AG08396 (cell line): ENCODE measurements at regions not wholly inside any gene's neighbourhood (a gene's known extent, or its start where the extent isn't known, plus 50 kb on each side); places are given as distances from the start of the nearest gene placed in this dataset.
"Not testable (repeated sequence)": the region's sequence is repeated elsewhere in the genome, so short reads cannot be mapped to it uniquely, and the experiment has no call there.

Experiments used
- DNase-seq: peaks from one replicate; pipeline ENCODE4 v3.0.0; 2012; ENCODE audit warnings: low spot score, mixed read lengths

- no peak for DNase-seq
Observed at GRCh38 chrX:81348388-81348787, 146.5 kb downstream of the SH3BGRL start.

GRCh38 chrX:81354954-81355353 is 153.1 kb downstream of the SH3BGRL start:
- no peak for DNase-seq

DNA sequence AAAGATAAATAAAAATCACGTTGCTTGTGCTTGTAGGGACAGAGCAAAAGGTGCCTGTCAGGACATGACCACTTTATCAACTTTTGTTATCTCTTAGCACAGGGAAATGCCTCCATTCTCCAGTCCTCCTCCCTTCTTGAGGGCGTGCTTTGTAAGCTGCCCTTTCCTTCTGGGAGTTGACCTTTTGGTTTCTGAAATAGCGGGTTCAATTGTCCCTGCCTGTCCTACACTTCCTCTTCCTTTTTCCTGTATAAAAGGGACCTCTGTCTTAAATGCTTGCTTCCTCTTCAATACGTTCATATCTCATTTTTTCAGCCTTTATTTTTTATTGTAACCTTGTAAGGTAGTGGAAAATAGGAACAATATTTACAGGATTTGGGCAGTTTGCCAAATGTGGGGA is 153.5 kb downstream of the SH3BGRL start:
- no peak for DNase-seq

DNA sequence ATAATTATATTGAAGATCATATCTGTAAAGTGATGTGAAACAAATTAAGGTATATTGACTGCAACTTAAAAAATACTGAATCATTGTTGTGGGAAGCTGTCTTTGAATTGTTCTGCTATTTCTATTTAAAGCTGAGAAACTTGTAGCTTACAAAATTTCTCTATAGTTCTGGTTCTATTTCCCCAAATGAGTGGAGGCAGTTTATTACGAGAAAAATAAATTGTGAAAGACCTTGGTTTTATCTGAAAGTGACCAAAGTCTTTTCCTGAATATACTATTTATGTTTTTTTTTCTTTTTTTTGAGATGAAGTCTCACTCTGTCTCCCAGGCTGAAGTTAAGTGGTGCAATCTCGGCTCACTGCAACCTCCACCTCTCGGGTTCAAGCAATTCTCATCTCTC is 165.4 kb downstream of the SH3BGRL start:
- no peak for DNase-seq

- DNase-seq: peak; percentile 7
Observed at GRCh38 chrX:81377329-81377728, 175.4 kb downstream of the SH3BGRL start.

DNA sequence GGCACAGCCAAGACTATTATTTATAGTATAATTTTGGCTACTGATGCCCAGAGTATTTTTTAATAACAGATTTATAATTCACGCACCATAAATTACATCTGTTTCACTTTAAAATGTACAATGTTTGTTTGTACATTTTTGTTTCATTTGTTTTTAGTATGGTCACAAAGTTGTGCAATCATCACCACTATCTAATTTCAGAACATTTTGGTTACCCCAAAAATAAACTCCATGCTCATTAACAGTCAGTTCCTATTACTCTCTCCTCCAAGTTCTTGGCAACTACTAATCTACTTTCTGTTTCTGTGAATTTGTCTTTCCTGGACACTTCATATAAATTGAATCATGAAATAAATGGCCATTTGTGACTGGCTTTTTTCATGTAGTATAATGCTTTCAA is 176.7 kb downstream of the SH3BGRL start:
- DNase-seq: no peak

DNA sequence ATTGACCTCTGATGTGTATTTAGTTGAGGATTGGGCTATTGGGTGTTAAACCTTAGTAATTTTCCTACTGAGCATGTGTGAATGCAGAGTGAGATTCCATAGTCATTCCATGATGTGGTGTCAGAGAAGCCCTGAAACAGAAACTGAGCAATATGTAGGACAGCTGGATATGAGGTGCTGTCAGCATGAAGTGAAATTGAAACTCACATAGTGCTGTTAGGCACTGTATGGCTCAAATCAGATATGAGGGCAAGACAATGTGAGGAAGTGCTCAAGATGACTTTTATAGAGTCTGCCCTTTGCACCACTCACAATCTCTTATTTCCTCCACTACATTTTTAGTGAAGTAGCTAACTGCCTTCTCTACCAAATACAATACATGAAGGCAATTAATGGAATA is 188.3 kb downstream of the SH3BGRL start:
- DNase-seq: no peak

GRCh38 chrX:81392396-81392795 is 190.5 kb downstream of the SH3BGRL start:
- no peak for DNase-seq

DNA sequence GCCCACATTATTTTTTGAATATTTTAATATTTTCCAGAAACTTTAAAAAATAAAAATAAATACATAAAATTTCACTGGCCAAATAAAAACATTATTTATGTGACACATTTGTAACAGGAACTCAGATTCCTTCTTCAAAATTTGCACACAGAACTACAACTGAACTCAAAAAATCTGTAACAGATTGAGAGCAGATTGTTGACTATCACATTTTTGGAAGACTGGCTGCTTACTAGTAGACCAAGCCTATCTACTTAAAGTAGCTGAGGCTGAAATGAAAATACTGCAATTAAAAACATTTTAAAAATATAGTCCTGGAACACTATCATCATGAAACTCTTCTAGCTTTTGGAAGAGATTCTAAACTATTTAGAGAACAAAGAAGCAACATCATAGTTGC is 203.9 kb downstream of the SH3BGRL start:
- DNase-seq: no peak

DNA sequence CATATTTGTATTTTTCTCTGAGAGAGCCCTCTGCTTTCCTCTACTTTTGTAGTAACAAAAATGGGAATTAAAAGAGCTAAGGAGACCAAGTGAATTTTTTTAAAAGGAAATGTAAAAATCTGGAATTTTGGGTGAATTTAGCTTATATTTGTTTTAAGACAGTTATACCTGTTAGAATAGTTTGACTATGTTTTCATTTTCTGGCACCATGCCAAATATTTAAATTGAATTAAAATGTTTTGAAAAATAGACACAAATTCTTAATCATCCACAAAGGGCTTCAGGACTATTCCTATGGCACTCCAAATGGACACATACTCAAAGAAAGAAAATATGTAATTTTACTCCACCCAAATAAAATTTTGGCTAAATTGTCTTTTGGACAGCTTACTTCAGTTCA is 209.6 kb downstream of the SH3BGRL start:
- no peak for DNase-seq

GRCh38 chrX:81412428-81412827 is 210.5 kb downstream of the SH3BGRL start:
- DNase-seq: no peak

DNA sequence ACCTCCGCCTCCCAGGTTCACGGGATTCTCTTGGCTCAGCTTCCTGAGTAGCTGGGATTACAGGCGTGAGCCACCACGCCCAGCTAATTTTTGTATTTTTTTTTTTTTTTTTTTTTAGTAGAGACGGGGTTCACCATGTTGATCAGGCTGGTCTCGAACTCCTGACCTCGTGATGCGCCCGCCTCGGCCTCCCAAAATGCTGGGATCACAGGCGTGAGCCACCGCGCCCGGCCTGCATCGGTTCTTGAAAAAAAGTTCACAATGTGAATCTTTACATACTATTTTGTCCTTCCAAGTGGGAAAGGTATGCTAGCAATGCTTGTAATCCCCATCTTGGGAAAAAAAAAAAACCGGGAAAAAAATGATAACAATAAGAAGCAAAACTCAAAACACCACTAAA is 211.0 kb downstream of the SH3BGRL start:
- not testable (repeated sequence) for DNase-seq

DNA sequence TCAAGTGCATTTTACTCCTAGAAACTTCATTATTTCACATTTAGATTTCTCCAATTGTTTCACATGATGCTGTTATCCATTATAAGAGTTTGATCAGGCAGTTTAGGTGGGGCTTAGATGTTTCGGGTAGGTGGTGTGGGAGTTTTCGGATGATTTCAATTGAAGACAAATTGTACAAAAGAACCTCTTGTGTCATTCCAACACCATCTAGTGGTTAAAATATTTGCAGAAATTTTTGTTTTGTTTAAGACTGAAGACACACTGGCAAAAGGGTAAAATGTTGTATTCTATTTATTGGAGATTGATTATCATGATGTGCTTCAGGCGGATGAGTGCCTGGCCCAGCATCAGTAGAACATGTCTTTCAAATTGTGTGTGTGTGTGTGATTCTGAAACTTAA is 212.7 kb downstream of the SH3BGRL start:
- DNase-seq: no peak
